WTC11 (cell line): ENCODE measurements at regions not wholly inside any gene's neighbourhood (a gene's known extent, or its start where the extent isn't known, plus 50 kb on each side); places are given as distances from the start of the nearest gene placed in this dataset.
"Not testable (repeated sequence)": the region's sequence is repeated elsewhere in the genome, so short reads cannot be mapped to it uniquely, and the experiment has no call there.

Source experiments
- ATAC-seq: fragments of 200-7000 bp; cut with Tn5 transposase; 2 replicates; pipeline ENCODE4 v1.10.0; 2021; ENCODE audit warnings: mild to moderate bottlenecking, moderate library complexity
- CTCF ChIA-PET: fragments of 300-600 bp; sonication (Branson Sonifier 250); formaldehyde crosslinking; loops from one replicate; lab custom pipeline; 2021; ENCODE audit warnings: antibody characterized with exemption; lab: Charles Lee
- POLR2A ChIA-PET: fragments of 350-600 bp; sonication (Branson Sonifier 250); formaldehyde crosslinking; loops from one replicate; lab custom pipeline; 2021; ENCODE audit warnings: antibody characterized with exemption; lab: Charles Lee
- DNase-seq: peaks from one replicate; pipeline ENCODE4 v3.0.0; 2021; ENCODE audit warnings: low spot score
- H3K27ac Mint-ChIP-seq: 2 replicates; pipeline ENCODE4 v1.8.0; 2021; ENCODE audit warnings: mixed read lengths
- H3K27me3 Mint-ChIP-seq: 2 replicates; pipeline ENCODE4 v1.8.0; 2021; ENCODE audit warnings: low read depth, mild to moderate bottlenecking, moderate library complexity, mixed read lengths
- H3K36me3 Mint-ChIP-seq: 2 replicates; pipeline ENCODE4 v1.8.0; 2021; ENCODE audit warnings: mixed read lengths
- H3K4me1 Mint-ChIP-seq: 2 replicates; pipeline ENCODE4 v1.8.0; 2022; ENCODE audit warnings: mixed read lengths
- H3K4me3 Mint-ChIP-seq: 2 replicates; pipeline ENCODE4 v1.8.0; 2021; ENCODE audit warnings: mild to moderate bottlenecking, moderate library complexity, mixed read lengths
- H3K9me3 Mint-ChIP-seq: 2 replicates; pipeline ENCODE4 v1.8.0; 2021; ENCODE audit warnings: mixed read lengths
- ATF1 ChIP-seq: sonication (generic); formaldehyde crosslinking; IDR thresholded peaks from 2 replicates; pipeline ENCODE4 v1.8.1; 2023; ENCODE audit warnings: mild to moderate bottlenecking, moderate library complexity, missing genetic modification reagents
- ATF2 ChIP-seq: sonication (generic); formaldehyde crosslinking; IDR thresholded peaks from 2 replicates; pipeline ENCODE4 v1.8.1; 2022; ENCODE audit warnings: low read depth, missing genetic modification reagents, borderline replicate concordance
- CBFB ChIP-seq: sonication (generic); formaldehyde crosslinking; IDR thresholded peaks from 2 replicates; pipeline ENCODE4 v1.8.1; 2022; ENCODE audit warnings: mild to moderate bottlenecking, low read depth, missing genetic modification reagents
- FOXP1 ChIP-seq: sonication (generic); formaldehyde crosslinking; IDR thresholded peaks from 2 replicates; pipeline ENCODE4 v1.8.0; 2022; ENCODE audit warnings: missing genetic modification reagents, mild to moderate bottlenecking, moderate library complexity, borderline replicate concordance
- GABPB1 ChIP-seq: sonication (generic); formaldehyde crosslinking; IDR thresholded peaks from 2 replicates; pipeline ENCODE4 v1.8.1; 2023; ENCODE audit warnings: mild to moderate bottlenecking, missing genetic modification reagents
- MAX ChIP-seq: sonication (generic); formaldehyde crosslinking; IDR thresholded peaks from 2 replicates; pipeline ENCODE4 v1.8.0; 2022; ENCODE audit warnings: mild to moderate bottlenecking, missing genetic modification reagents
- NFYB ChIP-seq: sonication (generic); formaldehyde crosslinking; conservative IDR thresholded peaks from 2 replicates; pipeline ENCODE4 v1.8.0; 2022; ENCODE audit warnings: low read depth, missing genetic modification reagents
- NR2C2 ChIP-seq: sonication (generic); formaldehyde crosslinking; IDR thresholded peaks from 2 replicates; pipeline ENCODE4 v1.8.0; 2022; ENCODE audit warnings: mild to moderate bottlenecking, missing genetic modification reagents
- OVOL2 ChIP-seq: fragments of 250-450 bp; sonication (Bioruptor Pico); IDR thresholded peaks from 2 replicates; pipeline ENCODE4 v1.9.0; 2021; ENCODE audit warnings: mild to moderate bottlenecking, borderline replicate concordance
- STAT6 ChIP-seq: sonication (generic); formaldehyde crosslinking; conservative IDR thresholded peaks from 2 replicates; pipeline ENCODE4 v1.8.1; 2023; ENCODE audit warnings: mild to moderate bottlenecking, low read depth, missing genetic modification reagents, moderate library complexity
- TP53 ChIP-seq: sonication (generic); formaldehyde crosslinking; IDR thresholded peaks from 2 replicates; pipeline ENCODE4 v1.8.1; 2023; ENCODE audit warnings: mild to moderate bottlenecking, missing genetic modification reagents
- ZNF121 ChIP-seq: sonication (generic); formaldehyde crosslinking; IDR thresholded peaks from 2 replicates; pipeline ENCODE4 v1.8.0; 2023; ENCODE audit warnings: missing genetic modification reagents
- TF ChIP-seq, protein P1 (sequence below): sonication (generic); formaldehyde crosslinking; IDR thresholded peaks from 2 replicates; pipeline ENCODE4 v1.8.1; 2023; ENCODE audit warnings: mild to moderate bottlenecking, missing genetic modification reagents, moderate library complexity
- TF ChIP-seq, protein P2 (sequence below): sonication (generic); formaldehyde crosslinking; IDR thresholded peaks from 2 replicates; pipeline ENCODE4 v1.8.0; 2022; ENCODE audit warnings: mild to moderate bottlenecking, missing genetic modification reagents
- TF ChIP-seq, protein P3 (sequence below): sonication (generic); formaldehyde crosslinking; IDR thresholded peaks from 2 replicates; pipeline ENCODE4 v1.8.0; 2023; ENCODE audit warnings: missing genetic modification reagents

GRCh38 chr12:114801381-114801780 lies 117.4 kb upstream of the TBX3 start:
- ATAC-seq, H3K36me3 Mint-ChIP-seq, H3K27ac Mint-ChIP-seq, H3K9me3 Mint-ChIP-seq, DNase-seq, H3K27me3 Mint-ChIP-seq, H3K4me3 Mint-ChIP-seq, H3K4me1 Mint-ChIP-seq, POLR2A ChIA-PET: not testable (repeated sequence)
- CTCF ChIA-PET: interaction anchor here (0.7 kb wide), 1 partner anchor 103 kb away, joined by 4 read pairs; no protein-coding TSS in a partner anchor

- ATAC-seq, H3K27ac Mint-ChIP-seq, H3K27me3 Mint-ChIP-seq, CTCF ChIA-PET, H3K4me1 Mint-ChIP-seq, DNase-seq, H3K36me3 Mint-ChIP-seq, POLR2A ChIA-PET, H3K4me3 Mint-ChIP-seq, H3K9me3 Mint-ChIP-seq: not testable (repeated sequence)
Measured at GRCh38 chr12:114800566-114800965, 116.6 kb upstream of the TBX3 start.

- ATAC-seq: peak; percentile 63; the same call in 1 of the 2 replicates
- Mint-ChIP-seq H3K27ac (no peak overlapping the region), H3K9me3 (peaks cover 4% of the 10 kb centered on the region; the same call in 1 of the 2 replicates), H3K36me3 (no peaks in the 10 kb centered on the region), H3K4me3 (no peak overlapping the region), H3K27me3 (no peaks in the 10 kb centered on the region), H3K4me1 (peaks cover 7% of the 10 kb centered on the region)
- CTCF ChIA-PET: interaction anchor here (0.5 to 1.0 kb wide), 3 partner anchors 63 to 396 kb away, joined by 3 to 5 read pairs (median 4); no protein-coding TSS in a partner anchor
- POLR2A ChIA-PET: no interaction called here
- TF ChIP-seq ATF1 (CRISPR knock-in tag) (no peak), FOXP1 (CRISPR knock-in tag) (no peak), GABPB1 (CRISPR knock-in tag) (peak; percentile 91), STAT6 (CRISPR knock-in tag) (no peak), NR2C2 (CRISPR knock-in tag) (no peak)
- peak; percentile 21 for DNase-seq
Measured at GRCh38 chr12:114799574-114800487, 115.9 kb upstream of the TBX3 start.

DNA sequence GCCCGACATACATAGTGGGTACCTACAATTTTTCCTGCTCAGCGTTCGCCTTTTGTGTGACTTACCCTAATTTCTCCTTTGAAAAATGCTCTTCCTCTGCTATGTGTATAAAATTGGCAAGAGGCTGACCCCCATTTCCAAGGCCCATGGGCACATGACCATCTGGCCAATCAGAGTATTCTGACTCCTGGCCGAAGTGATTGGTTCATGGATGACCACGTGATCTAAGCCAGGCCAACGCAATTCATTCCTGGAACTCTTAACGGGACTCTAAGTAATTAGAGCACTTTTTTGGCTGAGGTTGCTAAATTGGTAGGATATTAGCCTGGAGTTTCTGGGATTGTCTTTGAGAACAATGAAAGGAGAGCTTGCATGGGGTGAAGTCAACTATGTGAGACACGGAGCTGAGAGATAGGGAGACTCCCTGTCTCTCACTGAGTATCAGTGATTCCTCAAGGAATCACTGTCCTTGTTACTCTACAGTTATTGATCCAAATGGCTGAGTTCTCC lies 110.1 kb upstream of the TBX3 start:
- Mint-ChIP-seq H3K4me3 (no peak overlapping the region), H3K27me3 (peaks cover 11% of the 10 kb centered on the region), H3K4me1 (peaks cover 17% of the 10 kb centered on the region), H3K27ac (no peak overlapping the region), H3K36me3 (no peaks in the 10 kb centered on the region), H3K9me3 (no peaks in the 10 kb centered on the region)
- ATAC-seq (no peak), DNase-seq (no peak)
- POLR2A ChIA-PET: no interaction called here
- CTCF ChIA-PET: no interaction called here
- TF ChIP-seq MAX (no peak), TP53 (CRISPR knock-in tag) (no peak), ATF2 (CRISPR knock-in tag) (no peak), NFYB (0 out of 2 replicates have a peak, but pooled peaks have one; percentile 28), CBFB (CRISPR knock-in tag) (no peak), STAT6 (CRISPR knock-in tag) (no peak), OVOL2 (no peak), ZNF121 (no peak)
- TF ChIP-seq, protein P1, sequence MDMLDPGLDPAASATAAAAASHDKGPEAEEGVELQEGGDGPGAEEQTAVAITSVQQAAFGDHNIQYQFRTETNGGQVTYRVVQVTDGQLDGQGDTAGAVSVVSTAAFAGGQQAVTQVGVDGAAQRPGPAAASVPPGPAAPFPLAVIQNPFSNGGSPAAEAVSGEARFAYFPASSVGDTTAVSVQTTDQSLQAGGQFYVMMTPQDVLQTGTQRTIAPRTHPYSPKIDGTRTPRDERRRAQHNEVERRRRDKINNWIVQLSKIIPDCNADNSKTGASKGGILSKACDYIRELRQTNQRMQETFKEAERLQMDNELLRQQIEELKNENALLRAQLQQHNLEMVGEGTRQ (CRISPR knock-in tag): peak; percentile 47; the same call in 1 of the 2 replicates
- TF ChIP-seq, protein P2, sequence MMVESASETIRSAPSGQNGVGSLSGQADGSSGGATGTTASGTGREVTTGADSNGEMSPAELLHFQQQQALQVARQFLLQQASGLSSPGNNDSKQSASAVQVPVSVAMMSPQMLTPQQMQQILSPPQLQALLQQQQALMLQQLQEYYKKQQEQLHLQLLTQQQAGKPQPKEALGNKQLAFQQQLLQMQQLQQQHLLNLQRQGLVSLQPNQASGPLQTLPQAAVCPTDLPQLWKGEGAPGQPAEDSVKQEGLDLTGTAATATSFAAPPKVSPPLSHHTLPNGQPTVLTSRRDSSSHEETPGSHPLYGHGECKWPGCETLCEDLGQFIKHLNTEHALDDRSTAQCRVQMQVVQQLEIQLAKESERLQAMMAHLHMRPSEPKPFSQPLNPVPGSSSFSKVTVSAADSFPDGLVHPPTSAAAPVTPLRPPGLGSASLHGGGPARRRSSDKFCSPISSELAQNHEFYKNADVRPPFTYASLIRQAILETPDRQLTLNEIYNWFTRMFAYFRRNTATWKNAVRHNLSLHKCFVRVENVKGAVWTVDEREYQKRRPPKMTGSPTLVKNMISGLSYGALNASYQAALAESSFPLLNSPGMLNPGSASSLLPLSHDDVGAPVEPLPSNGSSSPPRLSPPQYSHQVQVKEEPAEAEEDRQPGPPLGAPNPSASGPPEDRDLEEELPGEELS (CRISPR knock-in tag): no peak
- TF ChIP-seq, protein P3, sequence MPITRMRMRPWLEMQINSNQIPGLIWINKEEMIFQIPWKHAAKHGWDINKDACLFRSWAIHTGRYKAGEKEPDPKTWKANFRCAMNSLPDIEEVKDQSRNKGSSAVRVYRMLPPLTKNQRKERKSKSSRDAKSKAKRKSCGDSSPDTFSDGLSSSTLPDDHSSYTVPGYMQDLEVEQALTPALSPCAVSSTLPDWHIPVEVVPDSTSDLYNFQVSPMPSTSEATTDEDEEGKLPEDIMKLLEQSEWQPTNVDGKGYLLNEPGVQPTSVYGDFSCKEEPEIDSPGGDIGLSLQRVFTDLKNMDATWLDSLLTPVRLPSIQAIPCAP (CRISPR knock-in tag): no peak
